ENCODE measurements at regions not wholly inside any gene's neighbourhood (a gene's known extent, or its start where the extent isn't known, plus 50 kb on each side); places are given as distances from the start of the nearest gene placed in this dataset.

- TF ChIP-seq TOX (CRISPR knock-in tag; IDR thresholded peaks at IDR 0.05; ENCODE audit: borderline replicate concordance): no peak
- no peak for TF ChIP-seq ZFP30 (CRISPR knock-in tag; IDR thresholded peaks at IDR 0.05)
- no peak for TF ChIP-seq ZNF8 (CRISPR knock-in tag; IDR thresholded peaks at IDR 0.05)
Observed at GRCh38 chr2:181330286-181330685, 126.9 kb upstream of the ITGA4 start (continued).

GRCh38 chr2:181332044-181332605 is 125.1 kb upstream of the ITGA4 start:
- ATAC-seq: no peak
- TF ChIP-seq ISL1 (CRISPR knock-in tag; IDR thresholded peaks at IDR 0.05): no peak
- no peak for TF ChIP-seq CSRNP3 (CRISPR knock-in tag; IDR thresholded peaks at IDR 0.05)
- no peak for TF ChIP-seq CSDC2 (CRISPR knock-in tag; IDR thresholded peaks at IDR 0.05)
- TF ChIP-seq SNAI2 (CRISPR knock-in tag; IDR thresholded peaks at IDR 0.05): no peak
- no peak for TF ChIP-seq ZFP30 (CRISPR knock-in tag; IDR thresholded peaks at IDR 0.05)
- TF ChIP-seq TSHZ2 (CRISPR knock-in tag; IDR thresholded peaks at IDR 0.05): no peak
- TF ChIP-seq ZNF70 (CRISPR knock-in tag; IDR thresholded peaks at IDR 0.05): no peak
- no peak for TF ChIP-seq OSR1 (CRISPR knock-in tag; IDR thresholded peaks at IDR 0.05)
- no peak for TF ChIP-seq ZNF8 (CRISPR knock-in tag; IDR thresholded peaks at IDR 0.05)
- TF ChIP-seq ZFP3 (CRISPR knock-in tag; IDR thresholded peaks at IDR 0.05): no peak
- no peak for TF ChIP-seq BACH2 (CRISPR knock-in tag; IDR thresholded peaks at IDR 0.05; ENCODE audit: borderline replicate concordance)
- TF ChIP-seq TOX (CRISPR knock-in tag; IDR thresholded peaks at IDR 0.05; ENCODE audit: borderline replicate concordance): no peak
- no peak for TF ChIP-seq RARB (CRISPR knock-in tag; IDR thresholded peaks at IDR 0.05)
- no peak for TF ChIP-seq PPARA (CRISPR knock-in tag; IDR thresholded peaks at IDR 0.05; ENCODE audit: borderline replicate concordance)
- no peak for TF ChIP-seq ARNTL (CRISPR knock-in tag; IDR thresholded peaks at IDR 0.05; ENCODE audit: borderline replicate concordance, low read depth)
- no peak for TF ChIP-seq GLIS3 (CRISPR knock-in tag; IDR thresholded peaks at IDR 0.05)
- TF ChIP-seq ZNF565 (CRISPR knock-in tag; conservative IDR thresholded peaks at IDR 0.05; ENCODE audit: low read depth): no peak
- no peak for TF ChIP-seq CREB5 (CRISPR knock-in tag; IDR thresholded peaks at IDR 0.05; ENCODE audit: low read depth)
- TF ChIP-seq ZC3H10 (CRISPR knock-in tag; IDR thresholded peaks at IDR 0.05): no peak

- TF ChIP-seq POU6F1 (CRISPR knock-in tag; IDR thresholded peaks at IDR 0.05; ENCODE audit: borderline replicate concordance, low read depth) (no peak), PATZ1 (CRISPR knock-in tag; IDR thresholded peaks at IDR 0.05; ENCODE audit: borderline replicate concordance) (no peak), CSDC2 (CRISPR knock-in tag; IDR thresholded peaks at IDR 0.05) (no peak), ZC3H10 (CRISPR knock-in tag; IDR thresholded peaks at IDR 0.05) (no peak), ZFP30 (CRISPR knock-in tag; IDR thresholded peaks at IDR 0.05) (no peak), SNAI2 (CRISPR knock-in tag; IDR thresholded peaks at IDR 0.05) (no peak), ZFP3 (CRISPR knock-in tag; IDR thresholded peaks at IDR 0.05) (no peak)
- no peak for ATAC-seq
Observed at GRCh38 chr2:181334158-181334826, 122.9 kb upstream of the ITGA4 start.

Data from SK-N-SH treated with all-trans-retinoic acid at 6 μM for 48 hours (cell line).